Liver (tissue), 8 donors: ENCODE measurements at regions not wholly inside any gene's neighbourhood (a gene's known extent, or its start where the extent isn't known, plus 50 kb on each side); places are given as distances from the start of the nearest gene placed in this dataset.

Experiments
- DNase-seq: peaks from one replicate; pipeline ENCODE4 v3.0.0-alpha.2; 2017; ENCODE audit warnings: low spot score
- H3K27ac ChIP-seq, 2 donors: one replicate each; pipeline ENCODE4 v1.7.0; 2013; ENCODE audit warnings: inconsistent platforms in 2 of 2, low read length in 2 of 2, control low read depth in 1 of 2, low read depth in 1 of 2, mild to moderate bottlenecking in 1 of 2
- H3K27me3 ChIP-seq, 4 donors: one replicate each; pipeline versions ENCODE4 v1.6.1 to v1.7.0; 2013; ENCODE audit warnings: low read length in 3 of 4, inconsistent platforms in 1 of 4, mild to moderate bottlenecking in 1 of 4, moderate library complexity in 1 of 4; ENCODE audit not compliant: control insufficient read depth in 4 of 4, insufficient read depth in 4 of 4
- H3K36me3 ChIP-seq, 4 donors: one replicate each; pipeline versions ENCODE4 v1.6.1 to v1.7.0; 2013; ENCODE audit warnings: low read length in 3 of 4, mild to moderate bottlenecking in 3 of 4, low read depth in 1 of 4, moderate library complexity in 1 of 4; ENCODE audit not compliant: control insufficient read depth in 4 of 4, insufficient read depth in 3 of 4
- H3K4me1 ChIP-seq, 4 donors: one replicate each; pipeline versions ENCODE4 v1.6.1 to v1.7.0; 2013; ENCODE audit warnings: low read length in 3 of 4, mild to moderate bottlenecking in 3 of 4, moderate library complexity in 1 of 4; ENCODE audit not compliant: control insufficient read depth in 4 of 4, insufficient read depth in 4 of 4
- H3K4me3 ChIP-seq, 3 donors: one replicate each; pipeline versions ENCODE4 v1.6.1 to v1.7.0; 2013; ENCODE audit warnings: low read length in 3 of 3, control low read depth in 1 of 3, low read depth in 1 of 3, mild to moderate bottlenecking in 1 of 3
- H3K9ac ChIP-seq, 2 donors: one replicate each; pipeline ENCODE4 v1.7.0; 2013; ENCODE audit warnings: low read length in 2 of 2, mild to moderate bottlenecking in 2 of 2, moderate library complexity in 2 of 2, control low read depth in 1 of 2, low read depth in 1 of 2
- H3K9me3 ChIP-seq, 4 donors: one replicate each; pipeline versions ENCODE4 v1.6.1 to v1.7.0; 2013; ENCODE audit warnings: low read length in 3 of 4; ENCODE audit not compliant: control insufficient read depth in 4 of 4
- ATF3 ChIP-seq: IDR thresholded peaks from 2 replicates; pipeline ENCODE4 v1.6.1; 2016; ENCODE audit warnings: antibody characterized with exemption
- CTCF ChIP-seq: fragments of 150-350 bp; IDR thresholded peaks from 2 replicates; pipeline ENCODE4 v1.5.1; 2017; ENCODE audit warnings: improper control_type of control experiment, low read depth, low read length; ENCODE audit not compliant: missing input control
- EGR1 ChIP-seq, 2 donors: IDR thresholded peaks; 2 replicates each; pipeline ENCODE4 v1.6.1; 2016 to 2018; ENCODE audit warnings: antibody characterized with exemption in 2 of 2, low read depth in 2 of 2
- FOXA1 ChIP-seq: IDR thresholded peaks from 2 replicates; pipeline ENCODE4 v1.6.1; 2016; ENCODE audit warnings: antibody characterized with exemption
- FOXA2 ChIP-seq: IDR thresholded peaks from 2 replicates; pipeline ENCODE4 v1.6.1; 2016; ENCODE audit warnings: antibody characterized with exemption
- GABPA ChIP-seq, 2 donors: IDR thresholded peaks in 1 of 2; conservative IDR thresholded peaks in 1 of 2; 2 replicates each; pipeline ENCODE4 v1.6.1; 2016; ENCODE audit warnings: antibody characterized with exemption in 2 of 2, mild to moderate bottlenecking in 1 of 2, moderate library complexity in 1 of 2
- HNF4A ChIP-seq, 2 donors: conservative IDR thresholded peaks; 2 replicates each; pipeline ENCODE4 v1.6.1; 2016; ENCODE audit warnings: antibody characterized with exemption in 2 of 2, mild to moderate bottlenecking in 2 of 2
- HNF4G ChIP-seq: IDR thresholded peaks from 2 replicates; pipeline ENCODE4 v1.6.1; 2016; ENCODE audit warnings: antibody characterized with exemption
- JUND ChIP-seq, 2 donors: IDR thresholded peaks; 2 replicates each; pipeline ENCODE4 v1.6.1; 2016; ENCODE audit warnings: antibody characterized with exemption in 2 of 2
- MAX ChIP-seq: IDR thresholded peaks from 2 replicates; pipeline ENCODE4 v1.6.1; 2016; ENCODE audit warnings: antibody characterized with exemption
- NR2F2 ChIP-seq: IDR thresholded peaks from 2 replicates; pipeline ENCODE4 v1.6.1; 2016; ENCODE audit warnings: antibody characterized with exemption
- RAD21 ChIP-seq, 2 donors: IDR thresholded peaks; 2 replicates each; pipeline ENCODE4 v1.6.1; 2016; ENCODE audit warnings: antibody characterized with exemption in 2 of 2, mild to moderate bottlenecking in 2 of 2
- RXRA ChIP-seq, 2 donors: IDR thresholded peaks; 2 replicates each; pipeline ENCODE4 v1.6.1; 2017 to 2018; ENCODE audit warnings: antibody characterized with exemption in 2 of 2, mild to moderate bottlenecking in 1 of 2
- SP1 ChIP-seq: IDR thresholded peaks from 2 replicates; pipeline ENCODE4 v1.6.1; 2018; ENCODE audit warnings: antibody characterized with exemption, mild to moderate bottlenecking
- TAF1 ChIP-seq: conservative IDR thresholded peaks from 2 replicates; pipeline ENCODE4 v1.6.1; 2016; ENCODE audit warnings: antibody characterized with exemption, mild to moderate bottlenecking
- YY1 ChIP-seq: IDR thresholded peaks from 2 replicates; pipeline ENCODE4 v1.6.1; 2016; ENCODE audit warnings: antibody characterized with exemption, mild to moderate bottlenecking
- ZBTB33 ChIP-seq: IDR thresholded peaks from 2 replicates; pipeline ENCODE4 v1.6.1; 2016; ENCODE audit warnings: antibody characterized with exemption
- WGBS: extraction: QIAGEN DNeasy Blood & Tissue Kit; methylation state at CpG from one replicate; pipeline ENCODE4 v1.1.7; 2013; 5-methylcytosine and 5-hydroxymethylcytosine counted together
- donor health status: healthy.
- donor health status: healthy.
- donor health status: healthy.
- donor health status: healthy.
- donor health status: healthy.

GRCh38 chr4:16995451-16995850, 97.0 kb upstream of the LDB2 start:
- Histone ChIP-seq H3K27ac (no peak overlapping the region), H3K9ac (no peak overlapping the region), H3K4me1 (no peaks in the 10 kb centered on the region), H3K4me3 (no peak overlapping the region), H3K9me3 (no peaks in the 10 kb centered on the region), H3K27me3 (no peaks in the 10 kb centered on the region), H3K36me3 (no peaks in the 10 kb centered on the region)
- TF ChIP-seq RXRA (IDR thresholded peaks at IDR 0.05) (no peak), HNF4A (conservative IDR thresholded peaks at IDR 0.05) (no peak), TAF1 (no peak), SP1 (no peak), NR2F2 (no peak), FOXA2 (no peak), HNF4G (no peak), MAX (no peak), ATF3 (no peak), RAD21 (IDR thresholded peaks at IDR 0.05) (no peak), YY1 (no peak), JUND (IDR thresholded peaks at IDR 0.05) (no peak), EGR1 (IDR thresholded peaks at IDR 0.05; ENCODE audit: low read depth in 2 of 2) (no peak), GABPA (IDR thresholded peaks at IDR 0.05 in 1 of 2, conservative IDR thresholded peaks at IDR 0.05 in 1 of 2) (no peak), CTCF (no peak), ZBTB33 (no peak), FOXA1 (no peak)
- DNase-seq: no peak
- WGBS: 51% methylated on average over 1 of the region's 1 CpG

- H3K27ac ChIP-seq: no peak overlapping the region
- H3K4me3 ChIP-seq: no peak overlapping the region
- TF ChIP-seq ZBTB33 (no peak), FOXA1 (no peak), MAX (no peak), RXRA (IDR thresholded peaks at IDR 0.05) (no peak), RAD21 (IDR thresholded peaks at IDR 0.05) (no peak), TAF1 (no peak)
- H3K27me3 ChIP-seq: no peaks in the 10 kb centered on the region
- H3K36me3 ChIP-seq: no peaks in the 10 kb centered on the region
- no peak overlapping the region for H3K9ac ChIP-seq
- H3K9me3 ChIP-seq: no peaks in the 10 kb centered on the region
- H3K4me1 ChIP-seq: no peaks in the 10 kb centered on the region
- 58% methylated on average over 5 of the region's 5 CpGs for WGBS
- no peak for DNase-seq
Measured at GRCh38 chr4:16993956-16994840, 95.8 kb upstream of the LDB2 start.
